IPS DF 6.9 (cell line): ENCODE measurements at regions not wholly inside any gene's neighbourhood (a gene's known extent, or its start where the extent isn't known, plus 50 kb on each side); places are given as distances from the start of the nearest gene placed in this dataset.

ENCODE experiments used
- DNase-seq: peaks from one replicate; pipeline ENCODE4 v3.0.0-alpha.2; 2013; ENCODE audit warnings: low read depth, low spot score
- H3K27ac ChIP-seq: one replicate; pipeline ENCODE4 v1.5.1; 2013; ENCODE audit warnings: low read length, control low read depth
- H3K27me3 ChIP-seq: 2 replicates; pipeline ENCODE4 v1.6.1; 2013; ENCODE audit warnings: mild to moderate bottlenecking, low read length; ENCODE audit not compliant: control insufficient read depth, insufficient read depth
- H3K36me3 ChIP-seq: 2 replicates; pipeline ENCODE4 v1.6.1; 2013; ENCODE audit warnings: low read length; ENCODE audit not compliant: control insufficient read depth, insufficient read depth
- H3K4me1 ChIP-seq: 2 replicates; pipeline ENCODE4 v1.6.1; 2013; ENCODE audit warnings: low read length; ENCODE audit not compliant: control insufficient read depth, insufficient read depth
- H3K4me3 ChIP-seq: 2 replicates; pipeline ENCODE4 v1.5.1; 2013; ENCODE audit warnings: mild to moderate bottlenecking, low read length
- H3K9me3 ChIP-seq: 2 replicates; pipeline ENCODE4 v1.6.1; 2013; ENCODE audit warnings: low read length, inconsistent platforms; ENCODE audit not compliant: control insufficient read depth, insufficient read depth
- WGBS: extraction: QIAGEN DNeasy Blood & Tissue Kit; methylation state at CpG from one replicate; pipeline ENCODE4 v1.1.7; 2013; ENCODE audit warnings: mixed read lengths, missing lambda C conversion rate; ENCODE audit not compliant: insufficient read length, insufficient coverage; 5-methylcytosine and 5-hydroxymethylcytosine counted together

DNA sequence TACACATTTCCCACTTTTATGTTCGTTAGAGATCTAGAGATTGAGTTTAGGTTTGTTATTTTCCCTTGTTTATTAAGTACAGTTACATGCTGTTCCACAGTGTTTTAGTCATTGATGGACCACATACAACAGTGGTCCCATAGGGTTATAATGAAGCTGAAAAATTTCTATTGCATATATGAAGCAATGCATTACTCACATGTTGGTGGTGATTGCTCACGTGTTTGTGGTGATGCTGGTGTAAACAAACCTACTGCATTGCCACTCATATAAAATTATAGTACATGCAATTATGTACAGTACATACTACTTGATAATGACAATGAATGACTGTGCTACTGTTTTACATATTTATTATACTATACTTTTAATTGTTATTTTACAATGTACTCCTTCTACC, 51.0 kb upstream of the NXPH2 start:
- Histone ChIP-seq H3K4me1 (no peaks in the 10 kb centered on the region), H3K9me3 (no peaks in the 10 kb centered on the region), H3K36me3 (no peaks in the 10 kb centered on the region), H3K27me3 (no peaks in the 10 kb centered on the region), H3K4me3 (no peak overlapping the region), H3K27ac (no peak overlapping the region)
- no peak for DNase-seq
- WGBS: no CpG with 5 or more reads among the region's 2 CpGs

DNA sequence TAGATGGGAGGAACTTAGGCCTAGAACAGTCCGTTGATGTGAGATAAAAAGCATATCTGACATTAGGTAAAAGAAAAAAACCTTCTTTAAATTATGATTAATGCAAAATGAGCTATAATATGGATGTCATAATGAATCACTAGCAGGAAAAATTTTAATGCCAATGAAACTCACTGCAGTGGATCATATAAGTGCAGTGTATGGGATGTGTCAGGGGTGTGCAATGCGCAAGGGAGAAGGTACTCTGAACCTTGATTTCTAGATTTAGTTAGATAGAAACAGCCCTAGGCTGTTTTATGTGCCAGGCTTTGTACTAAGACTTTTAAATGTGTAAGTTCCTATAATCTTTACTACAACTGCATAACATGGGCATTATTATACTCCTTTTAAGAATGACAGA, 50.4 kb upstream of the NXPH2 start:
- H3K36me3 ChIP-seq: no peaks in the 10 kb centered on the region
- H3K27ac ChIP-seq: no peak overlapping the region
- H3K4me1 ChIP-seq: no peaks in the 10 kb centered on the region
- DNase-seq: no peak
- H3K9me3 ChIP-seq: no peaks in the 10 kb centered on the region
- no peaks in the 10 kb centered on the region for H3K27me3 ChIP-seq
- no peak overlapping the region for H3K4me3 ChIP-seq
- no CpG with 5 or more reads among the region's 2 CpGs for WGBS
